Suprapubic skin (tissue), 3 donors: ENCODE measurements at regions not wholly inside any gene's neighbourhood (a gene's known extent, or its start where the extent isn't known, plus 50 kb on each side); places are given as distances from the start of the nearest gene placed in this dataset.

Source experiments
- CTCF ChIP-seq, 2 donors: fragments of 200-600 bp in 1 of 2; fragments of 450-650 bp in 1 of 2; sonication (generic) in 1 of 2; IDR thresholded peaks; one replicate each; pipeline ENCODE4 v1.5.1; 2016 to 2019; ENCODE audit warnings: antibody characterized with exemption in 2 of 2, mild to moderate bottlenecking in 1 of 2, moderate library complexity in 1 of 2
- POLR2AphosphoS5 ChIP-seq, 3 donors: sonication (generic); formaldehyde crosslinking; IDR thresholded peaks; one replicate each; pipeline ENCODE4 v1.6.1; 2017; ENCODE audit warnings: antibody characterized with exemption in 3 of 3

GRCh38 chr1:65514041-65514440, 93.6 kb downstream of the LEPR start:
- TF ChIP-seq POLR2AphosphoS5 (IDR thresholded peaks at IDR 0.05) = no peak
- no peak for TF ChIP-seq CTCF (IDR thresholded peaks at IDR 0.05)
